HT1080 (cell line): ENCODE measurements at regions not wholly inside any gene's neighbourhood (a gene's known extent, or its start where the extent isn't known, plus 50 kb on each side); places are given as distances from the start of the nearest gene placed in this dataset.

ENCODE experiments used
- DNase-seq: peaks from one replicate; pipeline ENCODE4 v3.0.0-alpha.2; 2015; ENCODE audit warnings: low read depth

DNA sequence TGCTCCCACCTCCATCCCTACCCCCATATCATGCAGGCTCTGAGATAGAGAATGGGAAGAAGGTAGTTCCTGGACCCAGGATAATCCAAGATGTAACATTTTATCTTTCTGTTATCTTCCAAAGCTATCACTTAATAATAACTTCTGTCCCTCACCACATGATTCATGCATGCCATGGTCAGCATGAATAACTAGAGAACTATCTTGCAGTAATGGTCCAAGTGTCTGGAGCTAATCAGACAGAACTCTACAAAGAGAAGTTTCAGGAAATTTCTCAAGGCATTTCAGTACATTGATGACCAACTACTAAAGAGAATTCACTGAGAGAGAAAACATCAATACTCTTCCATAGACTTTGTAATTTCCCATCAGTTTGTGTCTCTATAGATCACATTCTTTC, 1469.7 kb upstream of the PIK3C3 start:
- DNase-seq: peak; percentile 5

DNA sequence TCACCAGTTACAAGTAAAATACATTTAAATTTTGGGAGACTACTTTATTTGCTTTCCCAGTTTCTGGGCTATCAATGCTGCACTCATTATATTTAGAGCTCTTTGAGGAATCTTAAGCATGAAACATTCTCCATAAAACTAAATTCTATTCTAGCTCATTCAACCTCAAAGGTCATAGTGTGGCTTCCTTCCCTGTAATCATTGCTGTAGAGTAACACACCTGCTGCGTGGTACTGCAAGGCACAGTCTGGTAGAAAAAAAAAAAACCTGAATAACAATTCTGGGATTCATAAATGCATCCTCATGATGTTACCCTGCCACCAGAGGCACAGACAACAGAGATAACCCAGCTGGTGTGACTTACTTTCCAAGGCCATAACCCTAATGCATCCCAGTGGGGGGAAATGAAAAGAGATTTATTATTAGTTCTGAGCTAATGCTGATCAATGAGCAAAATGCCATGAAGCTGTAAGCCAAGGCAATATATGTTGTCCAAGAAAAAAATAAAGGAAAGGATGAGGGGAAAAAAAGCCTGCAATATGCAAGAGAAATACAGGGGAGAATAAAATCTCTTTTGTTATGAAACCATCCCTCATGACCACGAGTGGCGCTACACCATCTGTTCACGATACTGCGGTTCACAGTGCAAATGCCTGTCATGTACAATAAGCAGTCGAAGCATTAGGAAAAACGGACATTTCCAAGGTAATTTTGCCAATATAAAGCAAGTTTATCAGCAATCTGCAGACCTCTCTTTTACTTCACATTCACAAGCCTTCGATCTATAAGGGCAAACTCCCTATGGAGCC, 1481.6 kb upstream of the PIK3C3 start:
- DNase-seq: no peak

DNA sequence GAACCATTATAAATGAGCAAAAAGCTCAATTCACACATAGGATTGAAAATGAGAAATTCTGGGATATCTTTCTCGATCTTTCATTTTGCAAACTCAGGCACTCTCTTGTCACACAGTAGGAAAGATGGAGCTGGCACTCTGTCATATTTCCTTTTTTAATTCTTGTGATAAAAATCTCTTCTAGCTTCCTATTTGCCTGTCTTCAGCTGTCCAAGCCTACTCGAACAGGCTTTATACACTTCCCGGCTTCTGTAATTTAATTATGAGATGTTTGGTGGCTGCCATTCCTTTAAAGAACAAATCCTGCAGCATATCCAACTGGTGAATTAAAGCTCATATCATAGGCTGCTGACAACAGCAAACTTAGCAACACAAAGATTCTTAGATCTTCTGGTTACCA, 1484.3 kb upstream of the PIK3C3 start:
- no peak for DNase-seq

DNA sequence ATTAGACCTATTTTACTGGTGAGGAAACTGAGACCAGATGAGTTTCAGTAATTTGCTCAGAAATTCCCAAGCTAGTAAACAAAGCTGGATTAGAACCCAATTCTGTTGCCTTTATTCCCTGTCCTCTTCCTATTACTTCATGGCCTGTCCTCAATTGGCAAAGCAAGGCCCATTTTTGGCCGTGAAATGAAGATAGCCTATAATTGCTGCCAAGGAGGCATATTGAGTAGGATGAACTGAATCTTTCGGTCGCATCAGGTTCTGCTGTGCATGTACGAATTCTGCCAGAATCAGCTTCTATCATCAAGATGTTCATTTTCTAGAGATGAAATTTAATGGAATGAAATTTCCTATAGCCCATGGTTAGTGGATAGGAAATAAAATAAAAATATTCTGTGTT, 1485.2 kb upstream of the PIK3C3 start:
- DNase-seq: no peak

DNA sequence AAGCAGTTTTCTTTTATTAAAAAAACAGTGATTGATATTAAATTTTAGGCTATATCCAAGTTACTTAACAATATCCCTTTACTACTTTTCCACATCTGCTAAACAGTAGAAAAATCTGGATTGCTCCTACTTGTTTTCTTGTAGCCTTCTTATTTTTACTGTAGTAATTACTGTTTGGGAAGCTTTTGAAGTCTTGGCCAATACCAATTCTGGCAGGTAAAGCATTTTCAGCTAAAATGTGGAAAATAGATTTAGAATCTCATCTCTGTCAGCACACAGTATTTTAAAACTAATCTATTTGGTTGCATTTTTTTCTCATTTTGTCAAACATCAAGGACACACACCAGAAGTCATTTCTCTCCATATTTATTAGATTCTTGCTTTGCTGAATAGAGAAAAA, 1485.7 kb upstream of the PIK3C3 start:
- DNase-seq: no peak

DNA sequence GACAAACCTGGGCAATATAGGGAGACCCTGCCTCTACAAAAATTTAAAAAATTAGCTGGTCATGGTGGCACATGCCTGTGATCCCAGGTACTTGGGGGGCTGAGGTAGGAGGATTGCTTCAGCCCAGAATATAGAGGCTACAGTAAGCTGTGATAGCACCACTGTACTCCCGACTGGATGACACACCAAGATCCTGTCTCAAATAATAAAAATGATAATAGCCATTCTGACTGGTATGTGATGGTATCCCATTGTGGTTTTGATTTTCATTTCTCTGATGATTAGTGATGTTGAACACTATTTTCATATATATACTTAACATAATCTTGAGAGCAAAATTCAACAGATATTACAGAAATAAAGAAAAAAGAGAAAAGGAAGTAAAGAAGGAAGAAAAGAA, 1491.0 kb upstream of the PIK3C3 start:
- no peak for DNase-seq

DNA sequence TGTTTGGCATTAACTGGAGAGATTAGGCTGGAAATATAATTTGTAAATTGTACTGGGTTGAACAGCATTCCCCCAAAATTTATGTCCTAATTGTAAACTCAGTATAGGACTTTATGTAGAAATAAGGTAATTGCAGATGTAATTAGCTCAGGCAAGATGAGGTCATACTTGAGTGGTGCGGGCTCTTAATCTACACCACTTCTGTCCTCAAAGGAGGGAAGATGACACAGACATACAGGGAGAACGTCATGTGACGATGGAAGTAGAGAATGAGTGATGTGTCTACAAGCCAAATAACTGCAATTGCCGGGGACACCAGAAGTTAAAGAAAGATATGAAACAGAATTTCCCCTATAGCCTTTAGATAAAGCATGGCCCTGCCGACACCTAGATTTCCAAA, 1501.1 kb upstream of the PIK3C3 start:
- DNase-seq: no peak

DNA sequence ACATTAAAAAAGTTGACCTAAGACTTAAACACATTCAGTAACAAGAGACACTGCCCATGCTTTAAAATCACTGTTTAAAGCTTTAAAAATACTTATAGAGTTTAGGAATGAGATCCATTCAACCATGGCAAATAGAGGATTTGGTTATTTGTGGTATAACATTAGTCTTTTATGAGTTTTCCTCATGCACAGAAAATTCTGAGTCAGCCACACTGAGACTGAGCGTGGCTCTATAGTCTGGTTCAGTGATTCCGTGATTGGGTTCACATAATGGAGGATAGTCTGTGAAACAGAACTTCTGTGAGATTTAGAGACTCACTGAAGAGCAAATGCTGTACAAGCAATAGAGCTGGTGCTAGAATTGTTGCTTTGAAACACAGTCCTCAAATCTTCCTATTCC, 1502.4 kb upstream of the PIK3C3 start:
- DNase-seq: no peak

DNA sequence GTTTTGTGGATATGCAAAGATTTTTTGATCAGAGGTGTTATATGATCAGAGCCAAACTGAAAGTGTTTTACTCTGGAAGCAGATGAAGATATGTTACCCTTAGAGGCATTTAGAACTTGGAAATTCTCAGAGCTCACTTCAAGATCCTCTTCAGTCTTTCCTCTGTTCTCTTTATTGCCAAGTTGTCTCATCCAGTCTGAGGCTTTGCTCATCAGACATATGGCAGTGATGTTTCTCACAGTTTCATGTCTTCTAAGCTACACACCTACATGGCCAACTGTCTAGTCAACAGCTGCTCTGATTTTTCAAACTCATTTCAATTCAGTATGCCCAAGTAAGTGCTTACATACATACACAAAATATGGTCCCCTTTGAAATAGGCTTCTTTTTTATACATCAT, 1504.3 kb upstream of the PIK3C3 start:
- no peak for DNase-seq

DNA sequence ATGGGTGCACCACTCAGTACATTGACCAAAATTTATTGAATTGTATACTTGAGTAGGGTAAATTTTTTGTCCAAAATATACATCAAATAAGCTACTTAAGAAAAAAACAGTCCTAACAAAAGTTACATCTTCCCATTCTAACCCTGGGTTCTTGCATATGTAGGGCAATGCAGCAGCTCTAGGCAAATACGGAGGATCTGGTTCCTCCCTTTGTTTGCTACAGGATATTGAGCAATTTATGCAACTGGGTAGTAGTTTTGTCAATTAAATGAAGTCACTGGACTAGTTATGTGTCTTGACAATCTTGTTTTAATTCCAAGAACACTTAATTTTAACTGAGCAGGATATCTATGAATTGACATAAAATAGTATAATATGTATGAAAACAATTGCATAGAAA, 1507.2 kb upstream of the PIK3C3 start:
- no peak for DNase-seq

DNA sequence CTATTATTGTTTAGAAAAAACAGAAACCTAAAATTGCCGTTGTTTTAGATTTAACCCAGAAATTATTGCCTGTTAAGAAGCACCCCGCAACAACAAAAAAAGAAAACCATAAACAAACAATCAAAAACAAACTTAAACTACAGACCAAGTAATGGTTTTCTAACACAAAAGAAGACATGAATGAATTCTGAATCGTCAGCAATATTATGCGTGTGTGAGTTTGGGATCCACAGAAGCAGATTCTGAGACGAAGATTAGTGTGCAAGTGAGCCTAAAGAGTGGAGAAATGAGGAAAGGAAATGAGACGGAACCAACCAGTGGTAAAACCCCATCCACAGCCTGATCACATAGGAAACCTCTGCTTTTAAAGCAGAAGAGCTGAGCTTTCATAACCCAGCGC, 1514.9 kb upstream of the PIK3C3 start:
- no peak for DNase-seq

DNA sequence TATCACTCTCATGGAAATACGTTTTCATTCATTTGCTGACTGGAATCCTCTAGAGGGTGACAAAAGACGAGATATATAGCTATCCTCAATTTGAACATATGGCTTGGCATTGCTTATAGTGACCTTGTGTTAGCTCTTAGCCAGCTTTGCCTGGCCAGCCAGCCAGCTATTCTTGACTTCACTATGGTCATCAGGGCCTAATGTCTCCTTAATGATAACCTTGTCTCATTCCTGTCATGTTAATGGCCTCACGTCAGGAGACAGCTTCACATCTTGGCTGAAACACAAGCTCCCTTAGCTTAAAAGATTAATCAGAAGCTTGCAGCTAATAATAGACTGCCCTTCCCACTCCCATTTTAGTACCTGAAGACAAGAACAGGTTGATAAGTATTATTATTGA, 1517.5 kb upstream of the PIK3C3 start:
- DNase-seq: no peak

DNA sequence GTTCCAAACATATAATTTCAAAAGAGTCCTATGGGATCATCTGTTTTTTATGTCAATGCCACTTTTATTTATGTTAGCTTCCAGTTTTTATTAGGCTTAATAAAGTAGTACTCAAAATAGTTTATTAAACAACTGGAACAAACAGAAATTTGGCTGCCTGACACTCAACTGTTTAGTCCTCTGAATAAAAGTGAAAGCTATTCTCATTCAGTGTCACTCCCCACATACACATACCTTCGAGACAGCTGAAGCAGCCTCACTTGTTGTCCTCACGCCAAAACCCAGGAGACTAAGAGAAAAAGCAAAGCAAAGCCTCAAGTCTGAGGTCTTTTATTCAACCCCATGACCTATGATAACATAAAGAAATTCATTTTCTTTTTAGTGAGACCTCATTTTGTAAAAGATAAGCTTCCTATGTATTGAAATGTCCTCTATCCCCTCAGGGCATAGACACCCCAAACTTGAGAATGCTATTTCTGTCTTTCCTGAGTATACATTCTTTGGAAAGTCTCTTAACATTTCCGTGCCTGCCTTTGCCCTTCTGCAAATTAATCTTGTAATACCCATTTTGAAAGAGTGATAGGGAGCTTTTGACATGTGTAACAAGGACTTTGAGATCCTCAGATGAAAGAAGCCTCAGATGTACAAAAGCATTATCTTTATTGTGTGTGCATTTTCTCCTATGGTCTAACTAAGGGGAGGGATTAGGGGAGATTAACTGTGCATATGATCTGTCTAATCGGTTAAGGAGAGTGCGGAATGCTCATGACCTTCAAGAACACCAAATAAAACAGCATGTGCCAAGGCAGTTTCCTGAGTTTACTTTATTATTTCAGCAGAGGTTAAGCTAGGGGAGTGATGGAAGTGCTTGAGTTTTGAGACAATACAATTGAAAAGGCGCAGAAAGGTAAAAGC, 1523.7 kb upstream of the PIK3C3 start:
- no peak for DNase-seq

DNA sequence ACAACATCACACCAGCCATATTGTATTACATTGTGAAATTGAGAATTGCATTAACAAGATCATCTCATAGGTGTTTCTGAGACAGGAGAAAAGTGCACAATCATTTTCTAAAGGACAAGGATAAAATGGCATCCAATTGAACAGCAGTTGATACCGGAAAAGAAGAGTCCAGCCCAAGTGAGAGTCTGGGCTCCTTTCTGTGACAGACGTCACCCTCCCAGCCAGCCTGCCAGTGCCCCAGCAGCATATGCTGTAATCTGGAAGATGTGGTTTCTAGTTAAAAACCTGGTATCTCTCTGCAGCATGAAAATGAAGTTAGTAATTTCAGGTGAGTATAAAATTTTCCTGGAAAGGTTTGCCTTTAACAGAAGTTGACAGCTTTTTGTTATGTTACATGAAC, 1531.7 kb upstream of the PIK3C3 start:
- no peak for DNase-seq

DNA sequence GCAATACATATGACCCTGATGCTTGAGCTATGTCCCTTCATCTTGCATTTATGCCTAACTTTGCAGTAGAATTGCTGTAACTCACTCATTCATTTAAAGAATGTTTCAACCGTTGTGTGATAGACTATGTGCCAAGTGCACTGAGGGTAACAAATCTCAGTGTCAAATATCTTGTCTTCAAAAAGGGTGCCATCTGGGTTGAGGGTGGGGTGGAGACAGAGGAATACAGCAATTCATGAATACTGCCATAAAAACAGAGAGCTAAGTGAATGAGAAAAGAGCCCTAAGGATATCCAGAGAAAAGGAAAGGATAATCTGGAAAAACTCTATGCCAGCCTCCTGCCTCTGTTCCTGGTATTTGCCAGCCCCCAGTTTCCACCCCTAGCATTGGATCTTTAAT, 1534.4 kb upstream of the PIK3C3 start:
- DNase-seq: no peak

DNA sequence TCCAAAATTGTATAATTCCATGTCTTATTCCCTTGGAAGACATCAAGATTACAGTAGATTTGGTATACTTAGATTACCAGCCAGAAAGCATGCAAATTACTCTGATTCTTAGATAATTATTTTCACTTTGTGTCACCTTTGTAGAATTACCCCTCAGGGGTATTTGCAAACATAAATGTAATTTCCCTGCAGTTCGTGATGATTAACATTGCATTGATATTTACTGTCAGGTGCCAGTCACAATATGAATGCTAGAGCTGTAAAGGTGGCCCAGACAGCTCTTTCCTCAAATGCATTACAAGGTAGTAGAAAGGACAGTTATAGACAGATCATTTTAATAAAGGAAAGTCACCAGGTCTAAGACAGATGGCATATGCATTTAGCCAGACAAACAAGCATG, 1537.5 kb upstream of the PIK3C3 start:
- DNase-seq: no peak

DNA sequence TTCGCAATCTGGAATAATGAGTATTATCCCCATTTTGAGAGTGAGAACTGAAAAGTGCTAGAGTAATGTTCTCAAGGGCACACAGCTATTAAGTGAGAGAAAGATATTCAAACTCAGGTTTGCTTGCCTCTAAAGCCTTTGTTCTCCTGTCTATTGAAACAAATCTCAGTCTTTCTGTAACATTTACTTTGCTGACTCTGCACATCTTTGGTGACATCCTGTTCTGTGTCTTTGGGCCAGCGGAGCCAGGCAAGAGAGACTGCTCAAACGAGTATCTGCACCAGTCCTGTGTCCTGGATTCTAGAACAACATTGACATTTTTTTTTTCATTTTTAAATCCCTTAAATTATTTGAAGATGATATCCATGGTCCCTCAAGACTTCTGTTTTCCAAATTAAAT, 1539.2 kb upstream of the PIK3C3 start:
- no peak for DNase-seq

DNA sequence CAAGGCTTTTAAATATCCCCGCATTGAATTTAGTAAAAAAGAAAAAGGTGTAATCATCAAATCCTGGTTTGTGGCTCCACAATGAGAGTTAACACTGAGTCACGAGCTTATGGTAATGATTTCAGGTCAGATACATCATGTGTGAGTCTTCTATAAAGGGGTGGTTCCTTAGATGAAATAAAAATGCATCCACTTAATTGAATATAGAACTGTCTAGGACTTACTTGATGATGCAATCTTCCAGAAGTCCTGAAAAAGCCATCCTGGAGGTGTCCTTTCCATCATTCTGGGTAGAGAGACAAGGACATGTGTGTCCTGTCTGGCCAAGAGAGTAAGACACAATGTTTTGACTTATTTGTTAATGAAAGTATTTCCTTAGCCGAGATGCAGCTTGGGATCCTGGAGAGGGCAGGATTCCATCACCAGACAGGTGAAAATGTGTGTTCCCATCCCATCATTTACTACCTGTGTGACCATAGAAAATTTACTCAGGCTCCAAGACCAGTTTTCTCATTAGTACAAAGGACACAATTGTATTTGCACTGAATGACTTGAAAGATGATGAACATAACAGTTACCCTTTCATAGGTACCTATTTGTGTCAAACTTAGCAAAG, 1539.8 kb upstream of the PIK3C3 start:
- no peak for DNase-seq

DNA sequence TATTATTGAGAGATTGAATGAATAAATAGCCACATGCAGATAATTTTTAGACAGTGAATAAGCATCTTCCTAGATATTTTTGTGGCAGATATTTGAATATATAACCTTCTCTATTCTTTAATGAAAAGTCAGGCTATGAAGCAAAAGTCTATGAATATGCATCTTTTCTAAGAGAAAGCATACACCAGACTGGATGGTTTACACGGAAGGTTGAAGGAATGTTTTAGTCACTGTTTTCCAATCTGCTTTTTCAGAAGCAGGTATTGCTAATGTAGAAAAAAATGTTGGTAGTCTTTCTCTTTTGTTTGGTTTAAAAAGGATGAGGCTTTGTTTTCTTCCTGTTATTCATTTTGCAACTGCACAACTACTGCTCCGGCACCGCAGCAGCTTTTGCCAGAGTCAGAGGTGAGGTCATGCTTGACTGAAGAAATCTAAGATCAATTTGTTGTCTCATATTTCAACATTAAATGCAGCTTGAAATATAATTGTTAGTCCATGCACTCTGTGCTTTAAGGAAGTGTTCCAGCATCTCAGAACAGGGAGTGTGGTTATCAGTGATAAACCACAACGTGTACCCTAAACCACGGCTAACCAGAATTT, 1540.8 kb upstream of the PIK3C3 start:
- no peak for DNase-seq

DNA sequence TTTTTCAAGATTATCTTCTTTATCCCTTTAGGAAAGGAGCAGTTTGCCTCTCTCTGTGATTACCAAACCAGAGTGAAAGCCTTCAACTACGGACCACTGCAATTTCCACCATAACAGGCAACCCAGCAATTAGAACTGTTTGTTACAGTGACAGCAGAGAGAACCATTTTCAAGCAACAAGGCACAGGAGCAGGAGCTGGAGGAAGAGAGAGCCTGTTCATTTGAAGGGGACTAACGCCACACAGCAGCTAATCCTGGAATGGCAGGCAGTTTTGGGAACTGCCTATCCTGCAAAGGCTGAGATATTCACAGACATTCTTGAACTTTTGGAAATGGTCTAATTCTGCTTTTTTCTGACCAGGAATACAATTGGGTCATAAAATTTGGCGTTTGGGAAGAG, 1541.9 kb upstream of the PIK3C3 start:
- DNase-seq: peak; percentile 56

DNA sequence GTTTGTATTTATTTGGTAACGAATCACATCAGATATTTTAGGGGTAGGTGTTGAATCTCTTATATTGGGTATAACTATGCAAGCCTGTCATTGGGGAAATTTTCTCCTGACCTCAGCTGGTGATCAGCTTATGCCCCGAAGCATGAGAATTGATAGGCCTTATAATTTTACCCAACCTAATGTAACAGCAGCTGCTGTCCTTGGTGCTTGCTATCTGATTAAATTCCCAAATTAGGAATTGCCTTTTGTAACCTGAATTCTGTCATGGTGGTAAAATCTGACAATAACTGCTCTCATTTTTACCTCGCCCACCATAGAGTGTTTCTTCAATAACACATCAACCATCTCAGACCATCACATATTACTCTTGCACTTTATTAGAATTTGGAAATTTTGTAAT, 1542.6 kb upstream of the PIK3C3 start:
- DNase-seq: no peak

DNA sequence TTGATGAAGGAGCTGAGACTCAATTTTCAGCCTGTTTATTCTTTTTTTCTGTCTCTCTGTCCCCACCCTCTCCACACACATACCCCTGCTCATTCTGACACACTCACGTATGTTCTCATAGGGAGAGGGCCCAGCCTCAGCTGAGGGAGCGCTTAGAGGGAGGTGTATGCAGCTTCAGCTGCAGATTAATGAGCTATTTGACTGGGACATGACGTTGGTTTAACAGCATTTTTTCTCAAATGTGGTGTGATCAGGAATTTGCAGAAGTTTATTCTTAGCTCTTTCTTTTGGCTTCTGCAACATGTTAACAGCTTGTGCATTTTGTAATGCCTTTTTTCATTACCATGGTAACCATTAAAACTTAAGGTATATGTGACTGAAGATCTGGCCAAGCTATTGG, 1547.1 kb upstream of the PIK3C3 start:
- DNase-seq: no peak
